ENCODE measurements at regions not wholly inside any gene's neighbourhood (a gene's known extent, or its start where the extent isn't known, plus 50 kb on each side); places are given as distances from the start of the nearest gene placed in this dataset.

GRCh38 chr1:106435269-106435668 is 621.2 kb upstream of the PRMT6 start:
- intact Hi-C loops (cut with micrococcal nuclease): no loop called here
- no peak for DNase-seq

GRCh38 chr1:106439475-106439874 is 617.0 kb upstream of the PRMT6 start:
- Histone ChIP-seq H3K36me3 (no peaks in the 10 kb centered on the region), H3K27ac (replicated peaks) (no peak overlapping the region), H3K4me1 (no peaks in the 10 kb centered on the region), H3K4me3 (no peak overlapping the region), H3K9me3 (replicated peaks) (peaks cover 3% of the 10 kb centered on the region), H3K27me3 (ENCODE audit: low read depth) (no peaks in the 10 kb centered on the region)
- no peak for DNase-seq
- intact Hi-C loops (cut with micrococcal nuclease): no loop called here
- TF ChIP-seq CTCF (IDR thresholded peaks at IDR 0.05; ENCODE audit: borderline replicate concordance): no peak

More at GRCh38 chr1:106435269-106435668, 621.2 kb upstream of the PRMT6 start:
- Histone ChIP-seq H3K36me3 (no peaks in the 10 kb centered on the region), H3K4me1 (no peaks in the 10 kb centered on the region), H3K9me3 (replicated peaks) (no peaks in the 10 kb centered on the region), H3K27me3 (ENCODE audit: low read depth) (no peaks in the 10 kb centered on the region), H3K4me3 (no peak overlapping the region), H3K27ac (replicated peaks) (no peak overlapping the region)
- TF ChIP-seq CTCF (IDR thresholded peaks at IDR 0.05; ENCODE audit: borderline replicate concordance): no peak

- Histone ChIP-seq H3K4me3 (no peak overlapping the region), H3K4me1 (no peaks in the 10 kb centered on the region), H3K27me3 (ENCODE audit: low read depth) (no peaks in the 10 kb centered on the region), H3K9me3 (replicated peaks) (no peaks in the 10 kb centered on the region), H3K36me3 (no peaks in the 10 kb centered on the region), H3K27ac (replicated peaks) (no peak overlapping the region)
- no peak for DNase-seq
- intact Hi-C loops (cut with micrococcal nuclease): no loop called here
- TF ChIP-seq CTCF (IDR thresholded peaks at IDR 0.05; ENCODE audit: borderline replicate concordance): no peak
These were observed 609.0 kb upstream of the PRMT6 start for GRCh38 chr1:106447466-106447865.

DNA sequence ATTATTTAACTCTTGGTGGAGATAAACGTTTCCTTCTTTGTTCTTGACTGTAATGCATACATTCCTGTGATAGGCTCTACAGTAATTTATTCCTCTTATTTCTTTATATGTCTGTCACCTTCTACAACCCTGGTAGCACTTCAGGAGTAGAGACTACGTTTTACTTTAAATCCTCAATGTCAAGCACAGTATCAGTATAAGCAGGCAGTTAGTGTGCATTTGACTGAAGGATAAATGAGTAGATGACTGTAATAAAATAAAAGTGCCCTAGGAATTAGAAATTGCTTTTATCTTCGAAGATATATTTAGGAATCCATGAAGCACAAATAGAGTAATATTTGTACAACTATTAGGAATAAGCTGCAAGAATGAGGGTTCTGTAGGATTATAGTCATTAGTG is 599.6 kb upstream of the PRMT6 start:
- intact Hi-C loops (cut with micrococcal nuclease): no loop called here
- no peaks in the 10 kb centered on the region for H3K4me1 ChIP-seq
- no peaks in the 10 kb centered on the region for H3K36me3 ChIP-seq
- no peak overlapping the region for H3K27ac ChIP-seq (replicated peaks)
- no peak for DNase-seq
- no peaks in the 10 kb centered on the region for H3K27me3 ChIP-seq (ENCODE audit: low read depth)
- no peak overlapping the region for H3K4me3 ChIP-seq
- no peak for TF ChIP-seq CTCF (IDR thresholded peaks at IDR 0.05; ENCODE audit: borderline replicate concordance)
- H3K9me3 ChIP-seq (replicated peaks): no peaks in the 10 kb centered on the region

GRCh38 chr1:106457368-106457767 is 599.1 kb upstream of the PRMT6 start:
- Histone ChIP-seq H3K27ac (replicated peaks) (no peak overlapping the region), H3K27me3 (ENCODE audit: low read depth) (no peaks in the 10 kb centered on the region), H3K9me3 (replicated peaks) (no peaks in the 10 kb centered on the region), H3K36me3 (no peaks in the 10 kb centered on the region), H3K4me1 (no peaks in the 10 kb centered on the region), H3K4me3 (no peak overlapping the region)
- no peak for TF ChIP-seq CTCF (IDR thresholded peaks at IDR 0.05; ENCODE audit: borderline replicate concordance)
- intact Hi-C loops (cut with micrococcal nuclease): no loop called here
- DNase-seq: no peak

- Histone ChIP-seq H3K27me3 (ENCODE audit: low read depth) (no peaks in the 10 kb centered on the region), H3K9me3 (replicated peaks) (no peaks in the 10 kb centered on the region), H3K36me3 (no peaks in the 10 kb centered on the region), H3K4me3 (no peak overlapping the region), H3K27ac (replicated peaks) (no peak overlapping the region), H3K4me1 (no peaks in the 10 kb centered on the region)
- intact Hi-C loops (cut with micrococcal nuclease): no loop called here
- no peak for TF ChIP-seq CTCF (IDR thresholded peaks at IDR 0.05; ENCODE audit: borderline replicate concordance)
- DNase-seq: no peak
These were observed 597.6 kb upstream of the PRMT6 start for GRCh38 chr1:106458866-106459265.

Measured in left ventricle myocardium inferior (tissue), 1 donor.